ENCODE measurements at regions not wholly inside any gene's neighbourhood (a gene's known extent, or its start where the extent isn't known, plus 50 kb on each side); places are given as distances from the start of the nearest gene placed in this dataset.

- DNase-seq (ENCODE audit: extremely low read depth, insufficient read length) = no peak
- no peak for TF ChIP-seq CTCF (IDR thresholded peaks at IDR 0.05; ENCODE audit: insufficient read depth, low read length, poor library complexity, severe bottlenecking)
- no peaks in the 10 kb centered on the region; the same call in 1 of the 2 replicates for H3K27me3 ChIP-seq (replicated peaks; ENCODE audit: control insufficient read depth, insufficient read depth, low read length)
- no peak overlapping the region for H3K4me3 ChIP-seq (replicated peaks; ENCODE audit: low read depth, low read length)
- H3K36me3 ChIP-seq (ENCODE audit: control insufficient read depth, insufficient read depth, low read length) = no peaks in the 10 kb centered on the region
Measured at GRCh38 chrX:96438803-96439202, 245.8 kb upstream of the DIAPH2 start.

GRCh38 chrX:96440941-96441340, 243.7 kb upstream of the DIAPH2 start:
- no peak for DNase-seq (ENCODE audit: extremely low read depth, insufficient read length)
- no peaks in the 10 kb centered on the region; the same call in 1 of the 2 replicates for H3K27me3 ChIP-seq (replicated peaks; ENCODE audit: control insufficient read depth, insufficient read depth, low read length)
- TF ChIP-seq CTCF (IDR thresholded peaks at IDR 0.05; ENCODE audit: insufficient read depth, low read length, poor library complexity, severe bottlenecking) = no peak
- H3K36me3 ChIP-seq (ENCODE audit: control insufficient read depth, insufficient read depth, low read length) = no peaks in the 10 kb centered on the region
- H3K4me3 ChIP-seq (replicated peaks; ENCODE audit: low read depth, low read length) = no peak overlapping the region

GRCh38 chrX:96445531-96446065, 239.0 kb upstream of the DIAPH2 start:
- TF ChIP-seq CTCF (IDR thresholded peaks at IDR 0.05; ENCODE audit: insufficient read depth, low read length, poor library complexity, severe bottlenecking) = no peak
- no peaks in the 10 kb centered on the region; the same call in 1 of the 2 replicates for H3K27me3 ChIP-seq (replicated peaks; ENCODE audit: control insufficient read depth, insufficient read depth, low read length)
- no peak for DNase-seq (ENCODE audit: extremely low read depth, insufficient read length)

GRCh38 chrX:96446524-96446923, 238.1 kb upstream of the DIAPH2 start:
- no peak for DNase-seq (ENCODE audit: extremely low read depth, insufficient read length)
- H3K27me3 ChIP-seq (replicated peaks; ENCODE audit: control insufficient read depth, insufficient read depth, low read length) = no peaks in the 10 kb centered on the region
- no peak overlapping the region for H3K4me3 ChIP-seq (replicated peaks; ENCODE audit: low read depth, low read length)
- no peaks in the 10 kb centered on the region for H3K36me3 ChIP-seq (ENCODE audit: control insufficient read depth, insufficient read depth, low read length)
- TF ChIP-seq CTCF (IDR thresholded peaks at IDR 0.05; ENCODE audit: insufficient read depth, low read length, poor library complexity, severe bottlenecking) = no peak

More at GRCh38 chrX:96445531-96446065, 239.0 kb upstream of the DIAPH2 start:
- no peak overlapping the region for H3K4me3 ChIP-seq (replicated peaks; ENCODE audit: low read depth, low read length)
- no peaks in the 10 kb centered on the region for H3K36me3 ChIP-seq (ENCODE audit: control insufficient read depth, insufficient read depth, low read length)

GRCh38 chrX:96447161-96447560, 237.5 kb upstream of the DIAPH2 start:
- H3K27me3 ChIP-seq (replicated peaks; ENCODE audit: control insufficient read depth, insufficient read depth, low read length) = no peaks in the 10 kb centered on the region
- H3K36me3 ChIP-seq (ENCODE audit: control insufficient read depth, insufficient read depth, low read length) = no peaks in the 10 kb centered on the region
- no peak overlapping the region for H3K4me3 ChIP-seq (replicated peaks; ENCODE audit: low read depth, low read length)
- no peak for DNase-seq (ENCODE audit: extremely low read depth, insufficient read length)
- TF ChIP-seq CTCF (IDR thresholded peaks at IDR 0.05; ENCODE audit: insufficient read depth, low read length, poor library complexity, severe bottlenecking) = no peak

GRCh38 chrX:96449191-96449590, 235.5 kb upstream of the DIAPH2 start:
- no peaks in the 10 kb centered on the region for H3K36me3 ChIP-seq (ENCODE audit: control insufficient read depth, insufficient read depth, low read length)
- no peaks in the 10 kb centered on the region for H3K27me3 ChIP-seq (replicated peaks; ENCODE audit: control insufficient read depth, insufficient read depth, low read length)
- no peak for TF ChIP-seq CTCF (IDR thresholded peaks at IDR 0.05; ENCODE audit: insufficient read depth, low read length, poor library complexity, severe bottlenecking)
- no peak for DNase-seq (ENCODE audit: extremely low read depth, insufficient read length)
- no peak overlapping the region for H3K4me3 ChIP-seq (replicated peaks; ENCODE audit: low read depth, low read length)

Data from GM06990 (cell line).